Gastroesophageal sphincter (tissue), 2 donors: ENCODE measurements at regions not wholly inside any gene's neighbourhood (a gene's known extent, or its start where the extent isn't known, plus 50 kb on each side); places are given as distances from the start of the nearest gene placed in this dataset.

ENCODE experiments used
- POLR2A ChIP-seq, 2 donors: fragments of 450-650 bp; IDR thresholded peaks; one replicate each; pipeline ENCODE4 v1.6.1; 2017; ENCODE audit warnings: antibody characterized with exemption in 2 of 2, mild to moderate bottlenecking in 2 of 2, moderate library complexity in 1 of 2
- POLR2AphosphoS5 ChIP-seq: sonication (generic); formaldehyde crosslinking; IDR thresholded peaks from one replicate; pipeline ENCODE4 v1.6.1; 2017; ENCODE audit warnings: antibody characterized with exemption

- TF ChIP-seq POLR2AphosphoS5 (no peak), POLR2A (IDR thresholded peaks at IDR 0.05) (no peak)
These were observed 58.4 kb downstream of the HMHB1 start for GRCh38 chr5:143870362-143870761.
